K562 (cell line): ENCODE measurements at regions not wholly inside any gene's neighbourhood (a gene's known extent, or its start where the extent isn't known, plus 50 kb on each side); places are given as distances from the start of the nearest gene placed in this dataset.

Source experiments
- ATAC-seq: fragments of 200-7000 bp; cut with Tn5 transposase; 3 replicates; pipeline ENCODE4 v1.9.1; 2020; ENCODE audit warnings: moderate library complexity
- BruUV-seq: library from RNA; stranded (reverse); fragments of 400-500 nt; replicated peaks from 2 replicates; lab custom pipeline; 2021; lab: Mats Ljungman, UMichigan
- CTCF ChIA-PET: fragments of 300-600 bp; formaldehyde crosslinking; extraction: SDS; loops from one replicate; lab custom pipeline; 2021; ENCODE audit warnings: low intra/inter-chr PET ratio; lab: Yijun Ruan, JAX
- POLR2A ChIA-PET: fragments of 300-600, 350-650 bp; sonication (Branson Sonifier 250); formaldehyde crosslinking; extraction: SDS; loops from one replicate; lab custom pipeline; 2021; ENCODE audit warnings: antibody characterized with exemption, inconsistent platforms; lab: Yijun Ruan, JAX
- DNase-seq, 4 experiments: peaks; one replicate each; pipeline versions ENCODE4 v3.0.0 to v3.0.0-alpha.2; 2011 to 2018; ENCODE audit warnings: low spot score in 3 of 4, mixed read lengths in 3 of 4; ENCODE audit errors: extremely low read depth in 1 of 4
- FAIRE-seq: peaks from 2 replicates; lab custom pipeline; 2011; peaks lifted over from hg19 to GRCh38; lab: Jason Lieb, UNC
- H2AFZ ChIP-seq: 2 replicates; pipeline ENCODE4 v1.6.0; 2011; ENCODE audit warnings: low read depth, low read length, control low read depth, inconsistent platforms
- H3K27ac ChIP-seq: fragments of 200-600 bp; 3 replicates; pipeline ENCODE4 v1.8.0; 2011; ENCODE audit warnings: low read depth, mild to moderate bottlenecking, control low read depth, inconsistent platforms, low read length, moderate library complexity, mixed read lengths; ENCODE audit errors: extremely low read depth
- H3K27me3 ChIP-seq, 2 experiments: fragments of 300-600 bp in 1 of 2; 2 replicates in 1 of 2; 3 replicates in 1 of 2; pipeline versions ENCODE4 v1.6.0 to v1.8.0; 2011; ENCODE audit warnings: inconsistent platforms in 2 of 2, low read length in 2 of 2, mild to moderate bottlenecking in 1 of 2, mixed read lengths in 1 of 2, moderate library complexity in 1 of 2; ENCODE audit not compliant: control insufficient read depth in 2 of 2, insufficient read depth in 2 of 2
- H3K36me3 ChIP-seq: fragments of 300-600 bp; 3 replicates; pipeline ENCODE4 v1.8.0; 2011; ENCODE audit warnings: mild to moderate bottlenecking, low read length, inconsistent platforms; ENCODE audit not compliant: control insufficient read depth, insufficient read depth
- H3K4me1 ChIP-seq, 2 experiments: fragments of 200-600 bp in 1 of 2; replicated peaks in 1 of 2; 2 replicates in 1 of 2; 3 replicates in 1 of 2; pipeline versions ENCODE4 v1.5.1 to v1.8.0; 2011; ENCODE audit warnings: inconsistent platforms in 2 of 2, low read length in 2 of 2, mild to moderate bottlenecking in 1 of 2, mixed read lengths in 1 of 2, moderate library complexity in 1 of 2; ENCODE audit not compliant: control insufficient read depth in 2 of 2, insufficient read depth in 2 of 2
- H3K4me2 ChIP-seq: 2 replicates; pipeline ENCODE4 v1.6.1; 2011; ENCODE audit warnings: low read length, control low read depth, inconsistent platforms, mixed read lengths; ENCODE audit not compliant: insufficient read depth
- H3K4me3 ChIP-seq: fragments of 200-600 bp; sonication (generic), shearing (Covaris generic); 2 replicates; pipeline ENCODE4 v1.5.1; 2016; ENCODE audit warnings: control low read depth, inconsistent platforms
- H3K79me2 ChIP-seq: fragments of 200-600 bp; 3 replicates; pipeline ENCODE4 v1.8.0; 2011; ENCODE audit warnings: low read length, inconsistent platforms; ENCODE audit not compliant: control insufficient read depth, insufficient read depth
- H3K9ac ChIP-seq, 2 experiments: 2 replicates each; pipeline versions ENCODE4 v1.6.0 to v1.6.1; 2011; ENCODE audit warnings: low read depth in 2 of 2, low read length in 2 of 2, control low read depth in 1 of 2, inconsistent platforms in 1 of 2, mild to moderate bottlenecking in 1 of 2, mixed read lengths in 1 of 2; ENCODE audit not compliant: insufficient read depth in 1 of 2
- H3K9me1 ChIP-seq: one replicate; pipeline ENCODE4 v1.6.0; 2011; ENCODE audit warnings: inconsistent platforms, mild to moderate bottlenecking, low read length, moderate library complexity; ENCODE audit not compliant: control insufficient read depth, insufficient read depth
- H3K9me3 ChIP-seq: replicated peaks from 2 replicates; pipeline ENCODE4 v1.5.1; 2011; ENCODE audit warnings: low read depth, low read length, inconsistent platforms; ENCODE audit not compliant: control insufficient read depth, insufficient read depth
- H4K20me1 ChIP-seq: replicated peaks from 2 replicates; pipeline ENCODE4 v1.6.1; 2011; ENCODE audit warnings: low read length, inconsistent platforms, mixed read lengths; ENCODE audit not compliant: control insufficient read depth, insufficient read depth
- CTCFL ChIP-seq: IDR thresholded peaks from 2 replicates; pipeline ENCODE4 v1.6.1; 2011; ENCODE audit warnings: borderline replicate concordance, low read depth, mild to moderate bottlenecking, moderate library complexity, low read length; ENCODE audit not compliant: insufficient read depth, poor library complexity, severe bottlenecking
- E2F4 ChIP-seq: sonication (generic); formaldehyde crosslinking; IDR thresholded peaks from 2 replicates; pipeline ENCODE4 v1.8.0; 2022; ENCODE audit warnings: mild to moderate bottlenecking, low read depth, missing genetic modification reagents
- GATAD2B ChIP-seq: fragments of 450-650 bp; IDR thresholded peaks from 2 replicates; pipeline ENCODE4 v1.6.1; 2017; ENCODE audit warnings: mild to moderate bottlenecking, borderline replicate concordance
- NR2F6 ChIP-seq: fragments of 450-650 bp; formaldehyde crosslinking; IDR thresholded peaks from 2 replicates; pipeline ENCODE4 v1.4.0; 2020; ENCODE audit warnings: mild to moderate bottlenecking
- SMARCB1 ChIP-seq: IDR thresholded peaks from 2 replicates; pipeline ENCODE4 v1.6.1; 2011; ENCODE audit warnings: improper control_type of control experiment, low read depth; ENCODE audit not compliant: insufficient read length
- STAT5B ChIP-seq: fragments of 250-450 bp; sonication (Bioruptor Pico); IDR thresholded peaks from 2 replicates; pipeline ENCODE4 v1.8.0; 2021; ENCODE audit warnings: mild to moderate bottlenecking, inconsistent platforms
- WHSC1 ChIP-seq: IDR thresholded peaks from one replicate; pipeline ENCODE4 v1.6.1; 2012; ENCODE audit warnings: low read length, control low read depth, inconsistent platforms
- WGBS: fragments of 100-300 bp; shearing (Covaris generic); methylation state at CpG from one replicate; pipeline ENCODE4 v1.1.6; 2016; ENCODE audit warnings: low coverage, mixed read lengths; ENCODE audit not compliant: insufficient coverage; ENCODE audit errors: missing lambda C conversion rate; 5-methylcytosine and 5-hydroxymethylcytosine counted together
- in situ Hi-C: fragments of 300-500 bp; cut with MboI; formaldehyde crosslinking; loops from 4 replicates; pipeline ENCODE4 v1.15.0; 2018; ENCODE audit warnings: inconsistent platforms, mixed read lengths
- intact Hi-C: fragments of 100-400 bp; cut with micrococcal nuclease; formaldehyde crosslinking; loops from 2 replicates; pipeline ENCODE4 v1.14.2; 2022

GRCh38 chr11:42337786-42338455 is 878.5 kb upstream of the LRRC4C start:
- 0% methylated on average over 4 of the region's 4 CpGs for WGBS
- H3K4me1 ChIP-seq: no peaks in the 10 kb centered on the region
- no peaks in the 10 kb centered on the region for H3K27me3 ChIP-seq
- in situ Hi-C loops: no loop called here
- ChIA-PET CTCF (no interaction called here), POLR2A (no interaction called here)
- DNase-seq: no peak
- no peak overlapping the region for H3K4me2 ChIP-seq
- no peaks in the 10 kb centered on the region for H3K9me3 ChIP-seq
- H2AFZ ChIP-seq: no peak overlapping the region
- no TSS peak for BruUV-seq
- intact Hi-C loops: no loop called here
- H3K9ac ChIP-seq: no peak overlapping the region
- no peaks in the 10 kb centered on the region for H3K9me1 ChIP-seq
- no peaks in the 10 kb centered on the region for H3K79me2 ChIP-seq
- FAIRE-seq: no peak
- no peak for TF ChIP-seq WHSC1
- no peak for TF ChIP-seq NR2F6 (CRISPR knock-in tag)
- TF ChIP-seq GATAD2B: no peak
- H3K36me3 ChIP-seq: no peaks in the 10 kb centered on the region
- H3K4me3 ChIP-seq: no peak overlapping the region
- H3K27ac ChIP-seq: no peak overlapping the region
- no peak for ATAC-seq
- no peaks in the 10 kb centered on the region for H4K20me1 ChIP-seq

- BruUV-seq: no TSS peak
- Histone ChIP-seq H3K4me1 (no peaks in the 10 kb centered on the region), H3K9me1 (no peaks in the 10 kb centered on the region), H2AFZ (no peak overlapping the region), H3K9me3 (no peaks in the 10 kb centered on the region; the same call in 1 of the 2 replicates), H4K20me1 (no peaks in the 10 kb centered on the region), H3K79me2 (no peaks in the 10 kb centered on the region), H3K27me3 (no peaks in the 10 kb centered on the region), H3K4me3 (no peak overlapping the region), H3K9ac (no peak overlapping the region), H3K4me2 (no peak overlapping the region), H3K36me3 (no peaks in the 10 kb centered on the region), H3K27ac (no peak overlapping the region)
- POLR2A ChIA-PET: no interaction called here
- intact Hi-C loops: no loop called here
- WGBS: 0% methylated on average over 9 of the region's 25 CpGs
- no peak for DNase-seq
- no peak for FAIRE-seq
- no peak for ATAC-seq
- in situ Hi-C loops: no loop called here
- CTCF ChIA-PET: no interaction called here
- TF ChIP-seq CTCFL: no peak
- no peak for TF ChIP-seq E2F4 (CRISPR knock-in tag)
- no peak for TF ChIP-seq STAT5B (CRISPR knock-in tag)
- no peak for TF ChIP-seq SMARCB1
Observed at GRCh38 chr11:42344204-42344792, 884.8 kb upstream of the LRRC4C start.
